Testis (tissue), 2 donors: ENCODE measurements at regions not wholly inside any gene's neighbourhood (a gene's known extent, or its start where the extent isn't known, plus 50 kb on each side); places are given as distances from the start of the nearest gene placed in this dataset.

Experiments
- DNase-seq: peaks from one replicate; pipeline ENCODE4 v3.0.0-alpha.2; 2019
- H3K27ac ChIP-seq, 2 donors: fragments of 200-600 bp; sonication (generic); one replicate each; pipeline ENCODE4 v1.5.1; 2019
- H3K27me3 ChIP-seq: fragments of 200-600 bp; sonication (generic); one replicate; pipeline ENCODE4 v1.5.1; 2019
- H3K36me3 ChIP-seq: fragments of 200-600 bp; sonication (generic); one replicate; pipeline ENCODE4 v1.5.1; 2017; ENCODE audit warnings: low read depth; ENCODE audit errors: missing control alignments
- H3K4me1 ChIP-seq: fragments of 200-600 bp; sonication (generic); one replicate; pipeline ENCODE4 v1.5.1; 2019
- H3K4me3 ChIP-seq, 2 donors: fragments of 200-600 bp; sonication (generic); one replicate each; pipeline ENCODE4 v1.5.1; 2017 to 2019
- H3K9me3 ChIP-seq: fragments of 200-600 bp; sonication (generic); one replicate; pipeline ENCODE4 v1.5.1; 2017
- CTCF ChIP-seq, 3 experiments: fragments of 450-650 bp in 2 of 3; fragments of 200-600 bp in 1 of 3; sonication (generic) in 1 of 3; IDR thresholded peaks; one replicate each; pipeline ENCODE4 v1.5.1; 2016 to 2019; ENCODE audit warnings: antibody characterized with exemption in 3 of 3, mild to moderate bottlenecking in 2 of 3, moderate library complexity in 1 of 3
- POLR2A ChIP-seq: fragments of 450-650 bp; IDR thresholded peaks from one replicate; pipeline ENCODE4 v1.6.1; 2017; ENCODE audit warnings: antibody characterized with exemption, mild to moderate bottlenecking, moderate library complexity
- WGBS, 2 donors: methylation state at CpG; one replicate each; pipeline ENCODE4 v1.1.5; 2018; 5-methylcytosine and 5-hydroxymethylcytosine counted together
- intact Hi-C: fragments of 100-400 bp; cut with DNase I; formaldehyde crosslinking; loops from one replicate; pipeline ENCODE4 v1.15.1; 2023; ENCODE audit warnings: low total_unique reads

- no peak for TF ChIP-seq POLR2A
- no peak overlapping the region for H3K4me3 ChIP-seq
- intact Hi-C loops = no loop called here
- H3K9me3 ChIP-seq = no peaks in the 10 kb centered on the region
- no peaks in the 10 kb centered on the region for H3K4me1 ChIP-seq
- no peak for DNase-seq
- H3K27ac ChIP-seq = no peak overlapping the region
- no peaks in the 10 kb centered on the region for H3K27me3 ChIP-seq
- 83 to 88% methylated on average over 2 of the region's 2 CpGs for WGBS, 2 donors
- H3K36me3 ChIP-seq = no peaks in the 10 kb centered on the region
Measured at GRCh38 chr5:106727071-106727470, 943.7 kb downstream of the EFNA5 start.

- no peak for DNase-seq
- Histone ChIP-seq H3K9me3 (no peaks in the 10 kb centered on the region), H3K4me3 (no peak overlapping the region), H3K27ac (no peak overlapping the region), H3K4me1 (no peaks in the 10 kb centered on the region), H3K27me3 (no peaks in the 10 kb centered on the region), H3K36me3 (no peaks in the 10 kb centered on the region)
- WGBS, 2 donors = 77 to 88% methylated on average over 2 to 3 of the region's 3 CpGs
- intact Hi-C loops = no loop called here
- TF ChIP-seq POLR2A (no peak), CTCF (IDR thresholded peaks at IDR 0.05) (no peak)
Measured at GRCh38 chr5:106720367-106720766, 950.4 kb downstream of the EFNA5 start.

- Histone ChIP-seq H3K36me3 (no peaks in the 10 kb centered on the region), H3K27me3 (no peaks in the 10 kb centered on the region), H3K9me3 (no peaks in the 10 kb centered on the region), H3K4me3 (no peak overlapping the region), H3K27ac (no peak overlapping the region), H3K4me1 (no peaks in the 10 kb centered on the region)
- WGBS, 2 donors = 83 to 91% methylated on average over 1 of the region's 1 CpG
- intact Hi-C loops = no loop called here
- no peak for TF ChIP-seq POLR2A
- TF ChIP-seq CTCF (IDR thresholded peaks at IDR 0.05) = no peak
- DNase-seq = no peak
Measured at GRCh38 chr5:106699796-106700195, 970.9 kb downstream of the EFNA5 start.

- H3K9me3 ChIP-seq = no peaks in the 10 kb centered on the region
- no peak overlapping the region for H3K27ac ChIP-seq
- 68 to 76% methylated on average over 5 to 6 of the region's 6 CpGs for WGBS, 2 donors
- no peak overlapping the region for H3K4me3 ChIP-seq
- no peaks in the 10 kb centered on the region for H3K27me3 ChIP-seq
- intact Hi-C loops = no loop called here
- no peaks in the 10 kb centered on the region for H3K36me3 ChIP-seq
- DNase-seq = no peak
- H3K4me1 ChIP-seq = no peaks in the 10 kb centered on the region
- TF ChIP-seq POLR2A (no peak), CTCF (IDR thresholded peaks at IDR 0.05) (no peak)
Measured at GRCh38 chr5:106699198-106699597, 971.5 kb downstream of the EFNA5 start.

GRCh38 chr5:106698169-106698568, 972.6 kb downstream of the EFNA5 start:
- no peak overlapping the region for H3K27ac ChIP-seq
- H3K4me3 ChIP-seq = no peak overlapping the region
- DNase-seq = no peak
- intact Hi-C loops = no loop called here
- no peaks in the 10 kb centered on the region for H3K36me3 ChIP-seq
- no peaks in the 10 kb centered on the region for H3K4me1 ChIP-seq
- TF ChIP-seq CTCF (IDR thresholded peaks at IDR 0.05) (no peak), POLR2A (no peak)
- WGBS, 2 donors = 74 to 96% methylated on average over 5 of the region's 5 CpGs
- no peaks in the 10 kb centered on the region for H3K9me3 ChIP-seq
- H3K27me3 ChIP-seq = no peaks in the 10 kb centered on the region
